Testis (tissue), 2 donors: ENCODE measurements at regions not wholly inside any gene's neighbourhood (a gene's known extent, or its start where the extent isn't known, plus 50 kb on each side); places are given as distances from the start of the nearest gene placed in this dataset.

ENCODE experiments used
- POLR2A ChIP-seq: fragments of 450-650 bp; IDR thresholded peaks from one replicate; pipeline ENCODE4 v1.6.1; 2017; ENCODE audit warnings: antibody characterized with exemption, mild to moderate bottlenecking, moderate library complexity
- TF ChIP-seq, protein P1 (sequence below), 3 experiments: fragments of 450-650 bp in 2 of 3; fragments of 200-600 bp in 1 of 3; sonication (generic) in 1 of 3; IDR thresholded peaks; one replicate each; pipeline ENCODE4 v1.5.1; 2016 to 2019; ENCODE audit warnings: antibody characterized with exemption in 3 of 3, mild to moderate bottlenecking in 2 of 3, moderate library complexity in 1 of 3

DNA sequence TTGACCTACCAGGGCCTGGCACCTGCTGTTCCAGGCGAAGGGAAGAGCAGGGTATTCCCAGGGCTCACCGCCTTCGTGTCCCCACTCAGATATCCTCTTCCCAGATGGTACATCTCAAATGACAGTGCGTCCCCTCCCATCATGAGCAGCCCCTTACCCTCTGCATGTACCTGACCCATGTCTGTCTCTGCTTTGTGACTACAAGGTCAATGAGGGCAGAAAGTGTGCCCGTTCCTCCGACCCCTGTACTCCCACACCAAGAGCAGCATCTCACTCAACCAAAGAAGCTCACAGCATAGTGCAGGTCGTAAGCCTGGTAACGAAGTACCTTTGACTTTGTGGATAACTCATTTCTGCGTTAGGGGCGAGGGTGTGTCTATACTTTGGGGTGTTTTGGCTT, 142.6 kb downstream of the KATNIP start:
- TF ChIP-seq, protein P1, sequence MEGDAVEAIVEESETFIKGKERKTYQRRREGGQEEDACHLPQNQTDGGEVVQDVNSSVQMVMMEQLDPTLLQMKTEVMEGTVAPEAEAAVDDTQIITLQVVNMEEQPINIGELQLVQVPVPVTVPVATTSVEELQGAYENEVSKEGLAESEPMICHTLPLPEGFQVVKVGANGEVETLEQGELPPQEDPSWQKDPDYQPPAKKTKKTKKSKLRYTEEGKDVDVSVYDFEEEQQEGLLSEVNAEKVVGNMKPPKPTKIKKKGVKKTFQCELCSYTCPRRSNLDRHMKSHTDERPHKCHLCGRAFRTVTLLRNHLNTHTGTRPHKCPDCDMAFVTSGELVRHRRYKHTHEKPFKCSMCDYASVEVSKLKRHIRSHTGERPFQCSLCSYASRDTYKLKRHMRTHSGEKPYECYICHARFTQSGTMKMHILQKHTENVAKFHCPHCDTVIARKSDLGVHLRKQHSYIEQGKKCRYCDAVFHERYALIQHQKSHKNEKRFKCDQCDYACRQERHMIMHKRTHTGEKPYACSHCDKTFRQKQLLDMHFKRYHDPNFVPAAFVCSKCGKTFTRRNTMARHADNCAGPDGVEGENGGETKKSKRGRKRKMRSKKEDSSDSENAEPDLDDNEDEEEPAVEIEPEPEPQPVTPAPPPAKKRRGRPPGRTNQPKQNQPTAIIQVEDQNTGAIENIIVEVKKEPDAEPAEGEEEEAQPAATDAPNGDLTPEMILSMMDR (IDR thresholded peaks at IDR 0.05): no peak
- no peak for TF ChIP-seq POLR2A
